Mammary epithelial cell (primary cell): ENCODE measurements at regions not wholly inside any gene's neighbourhood (a gene's known extent, or its start where the extent isn't known, plus 50 kb on each side); places are given as distances from the start of the nearest gene placed in this dataset.

ENCODE experiments used
- CTCF ChIP-seq, 2 donors: IDR thresholded peaks in 1 of 2; conservative IDR thresholded peaks in 1 of 2; 2 replicates each; pipeline ENCODE4 v1.5.1; 2011 to 2012; ENCODE audit warnings: inconsistent platforms in 2 of 2, low read length in 2 of 2, mild to moderate bottlenecking in 2 of 2, control low read depth in 1 of 2, low read depth in 1 of 2; ENCODE audit not compliant: insufficient read depth in 1 of 2; ENCODE audit errors: extremely low read depth in 1 of 2
- EZH2 ChIP-seq: IDR thresholded peaks from 2 replicates; pipeline ENCODE4 v1.6.1; 2012; ENCODE audit warnings: low read length, inconsistent platforms, borderline replicate concordance

GRCh38 chr13:67374391-67374790, 144.3 kb upstream of the PCDH9 start:
- TF ChIP-seq CTCF (conservative IDR thresholded peaks at IDR 0.05 in 1 of 2, IDR thresholded peaks at IDR 0.05 in 1 of 2; ENCODE audit: extremely low read depth in 1 of 2, insufficient read depth in 1 of 2, low read depth in 1 of 2, low read length in 2 of 2) (no peak), EZH2 (no peak)
